NCI-H446 (cell line): ENCODE measurements at regions not wholly inside any gene's neighbourhood (a gene's known extent, or its start where the extent isn't known, plus 50 kb on each side); places are given as distances from the start of the nearest gene placed in this dataset.
"Not testable (repeated sequence)": the region's sequence is repeated elsewhere in the genome, so short reads cannot be mapped to it uniquely, and the experiment has no call there.

Experiments
- DNase-seq, 2 experiments: peaks; one replicate each; lab custom pipeline; 2025; lab: John Stamatoyannopoulos, UW

DNA sequence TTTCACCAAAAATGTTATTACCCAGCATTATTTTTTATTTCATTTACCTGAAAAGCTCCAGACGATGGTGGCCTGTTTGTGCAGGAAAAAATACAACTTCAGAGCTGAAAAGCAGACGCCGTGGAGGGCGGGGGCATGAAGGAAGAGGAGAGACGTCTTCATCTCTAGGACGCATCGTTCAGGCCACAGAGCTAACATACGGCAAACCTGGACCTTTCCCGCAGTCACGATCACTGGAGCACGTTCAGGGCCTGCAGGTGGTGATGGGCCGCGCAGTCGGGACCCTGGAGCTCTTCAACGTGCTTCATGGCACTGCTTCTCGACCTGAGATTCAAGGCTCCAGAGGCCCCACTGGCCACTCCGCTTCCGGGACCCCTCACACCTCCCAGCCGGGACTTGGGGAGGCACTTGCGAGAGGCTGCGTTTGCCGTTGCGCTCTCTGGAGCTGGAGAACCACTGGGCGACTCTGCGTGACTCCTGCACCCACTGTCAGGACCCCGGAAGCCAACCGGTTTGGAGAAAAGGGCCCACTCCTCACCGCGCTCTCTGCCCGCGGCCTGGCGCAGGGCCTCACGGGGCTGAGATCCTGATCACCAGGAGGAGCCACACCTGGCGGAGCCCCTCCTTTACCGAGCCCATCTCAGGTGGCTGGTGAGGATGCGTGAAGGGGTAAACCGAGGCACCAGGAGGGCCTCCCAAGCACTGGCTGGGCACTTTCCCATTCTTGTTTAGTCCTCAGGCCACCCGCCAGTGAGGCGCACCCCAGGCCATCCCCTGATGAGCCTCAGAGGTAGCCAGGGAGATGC lies 164.4 kb upstream of the AFDN start:
- DNase-seq: no peak

DNA sequence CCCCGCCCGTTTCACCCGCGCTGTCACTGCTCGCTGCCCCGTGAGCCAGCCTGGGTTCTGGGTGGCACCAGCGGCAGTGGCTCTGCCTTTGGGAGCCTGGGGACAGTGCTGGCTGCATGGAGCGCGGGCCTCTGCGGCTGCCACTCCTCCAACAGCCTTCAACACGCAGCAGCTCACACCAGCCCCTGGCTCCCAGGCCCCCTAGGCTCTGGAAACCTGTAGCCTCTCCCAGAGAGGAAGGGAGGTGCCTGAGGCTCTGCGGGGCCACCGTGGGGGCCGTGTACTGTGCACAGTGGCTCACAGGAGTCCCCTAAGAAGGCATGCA lies 163.9 kb upstream of the AFDN start:
- DNase-seq: no peak

DNA sequence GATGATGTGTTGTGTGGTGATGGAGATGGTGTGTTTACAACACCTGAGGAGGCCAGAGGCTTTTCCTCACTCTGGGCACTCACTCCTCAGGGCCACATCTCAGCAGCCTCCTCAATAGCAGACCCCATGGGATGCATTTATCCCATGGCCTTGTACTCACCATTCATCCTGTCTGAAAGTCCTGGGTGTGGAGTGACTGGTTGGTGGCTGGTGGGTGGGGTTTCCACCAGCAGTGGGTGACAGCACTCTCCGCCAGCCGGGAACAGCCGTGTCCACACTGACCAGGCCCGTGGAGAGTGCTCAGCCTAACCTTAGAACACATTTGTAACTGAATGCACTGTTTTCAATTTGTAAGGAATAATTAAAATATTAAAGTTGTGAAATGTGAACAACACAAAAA lies 163.4 kb upstream of the AFDN start:
- DNase-seq: no peak

GRCh38 chr6:167663784-167664443 lies 162.8 kb upstream of the AFDN start:
- DNase-seq: no peak

DNA sequence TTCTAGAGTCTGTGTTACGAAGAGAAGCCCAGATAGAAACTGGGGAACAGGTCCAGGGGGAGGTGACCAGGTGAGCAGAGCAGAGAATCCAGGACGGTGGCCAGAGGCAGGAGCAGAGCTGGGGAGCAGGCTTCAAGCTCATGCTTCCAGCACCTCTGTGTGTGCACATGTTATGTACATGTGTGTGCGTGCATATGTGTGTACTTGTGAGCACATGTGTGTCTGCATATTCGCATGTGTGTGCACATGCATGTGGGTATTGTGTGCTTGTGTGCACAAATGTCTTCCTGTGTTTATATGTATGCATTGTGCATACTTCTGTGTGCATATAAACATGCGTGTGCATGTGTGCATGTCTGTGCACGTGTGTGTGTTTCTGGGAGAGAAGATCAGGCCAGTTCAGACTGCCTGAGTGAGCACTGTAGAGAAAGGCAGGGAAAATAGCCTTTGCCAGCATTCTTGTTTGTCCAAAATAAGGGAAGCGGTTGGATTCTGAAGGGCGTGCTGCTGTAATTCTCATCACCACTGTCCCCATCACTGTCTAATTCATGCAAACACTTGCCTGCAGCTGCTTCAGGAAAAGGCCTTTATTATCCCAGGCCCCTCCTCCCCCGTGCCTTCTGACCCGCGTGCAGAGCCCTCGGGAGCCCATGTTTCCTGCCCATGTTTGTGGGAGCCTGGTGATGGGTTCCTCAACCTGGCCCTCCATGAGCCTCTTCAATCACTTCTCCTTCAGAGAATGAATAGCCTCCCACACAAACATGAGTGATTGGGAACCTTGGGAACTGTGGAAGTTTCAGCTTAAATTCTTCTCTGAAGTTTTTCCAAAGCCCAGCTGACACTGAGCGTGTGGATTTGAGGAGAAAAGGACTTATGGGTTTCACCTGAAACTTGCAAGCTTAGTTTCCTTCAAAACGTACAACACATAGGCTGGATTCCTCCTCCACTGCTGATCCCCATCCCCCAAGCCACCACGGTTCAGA lies 161.7 kb upstream of the AFDN start:
- DNase-seq: no peak

GRCh38 chr6:167665698-167666330 lies 160.9 kb upstream of the AFDN start:
- no peak for DNase-seq

GRCh38 chr6:167666571-167667203 lies 160.0 kb upstream of the AFDN start:
- no peak for DNase-seq

- no peak for DNase-seq
These were observed 159.3 kb upstream of the AFDN start for GRCh38 chr6:167667204-167668018.

- DNase-seq: no peak
These were observed 158.5 kb upstream of the AFDN start for GRCh38 chr6:167668019-167668753.

GRCh38 chr6:167668754-167669552 lies 157.8 kb upstream of the AFDN start:
- DNase-seq: no peak

DNA sequence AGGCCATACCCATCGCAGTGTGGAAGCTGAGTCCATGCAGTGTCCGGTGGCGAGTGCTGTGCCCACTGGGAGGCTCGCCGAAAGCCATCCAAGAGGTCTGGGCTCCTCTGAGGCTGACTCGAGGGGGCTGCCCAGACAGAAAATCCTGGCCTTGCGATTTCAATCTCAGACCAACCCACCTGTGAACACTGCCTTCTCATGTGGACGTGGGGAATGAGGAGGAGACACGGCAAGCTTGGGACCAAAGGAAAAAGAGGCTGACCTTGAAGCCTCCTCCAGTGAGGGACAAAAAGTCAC lies 157.2 kb upstream of the AFDN start:
- no peak for DNase-seq

DNA sequence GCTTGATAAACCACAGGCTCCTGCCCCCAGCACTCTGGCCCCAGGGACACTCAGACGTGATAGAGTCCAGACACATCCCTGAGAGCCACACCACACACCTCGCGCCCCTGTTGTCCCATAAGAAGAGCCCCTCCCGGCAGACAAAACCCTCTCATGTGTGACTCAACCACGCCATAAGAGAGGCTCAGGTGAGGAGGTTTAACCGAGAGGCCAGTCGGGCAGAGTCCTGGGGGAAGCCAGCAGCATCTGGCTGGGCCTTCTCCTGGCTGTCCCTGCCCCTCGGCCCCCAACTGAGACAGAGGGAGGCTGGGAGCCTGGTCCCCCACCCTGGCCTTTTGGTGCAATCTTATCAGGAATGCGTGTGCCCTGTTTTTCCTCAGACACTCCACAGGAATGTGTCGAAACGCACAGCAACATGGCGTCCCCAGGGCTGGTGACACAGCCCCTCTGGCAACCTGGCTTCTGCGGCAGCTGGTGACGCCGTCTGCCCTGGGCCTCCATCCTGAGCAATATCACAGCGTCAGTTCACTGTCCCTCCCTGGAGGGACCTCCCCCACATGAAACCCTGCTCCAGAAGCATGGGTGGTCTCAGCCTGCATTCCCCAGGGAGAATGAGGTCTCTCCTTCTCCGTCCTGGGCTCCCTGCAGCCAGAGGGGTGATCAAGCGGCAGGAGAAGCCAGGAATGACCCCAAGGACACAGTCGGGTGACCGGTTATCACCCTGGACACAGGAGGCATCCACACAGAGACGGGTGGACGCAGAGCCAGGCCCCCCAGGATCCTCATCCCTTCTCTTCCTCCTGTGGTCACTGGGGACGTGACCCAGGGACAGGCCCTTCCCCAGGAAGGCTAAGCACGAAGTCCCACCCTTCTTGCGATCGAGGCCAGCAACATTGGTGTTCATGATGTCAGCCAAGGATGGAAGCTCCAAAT lies 156.6 kb upstream of the AFDN start:
- no peak for DNase-seq

DNA sequence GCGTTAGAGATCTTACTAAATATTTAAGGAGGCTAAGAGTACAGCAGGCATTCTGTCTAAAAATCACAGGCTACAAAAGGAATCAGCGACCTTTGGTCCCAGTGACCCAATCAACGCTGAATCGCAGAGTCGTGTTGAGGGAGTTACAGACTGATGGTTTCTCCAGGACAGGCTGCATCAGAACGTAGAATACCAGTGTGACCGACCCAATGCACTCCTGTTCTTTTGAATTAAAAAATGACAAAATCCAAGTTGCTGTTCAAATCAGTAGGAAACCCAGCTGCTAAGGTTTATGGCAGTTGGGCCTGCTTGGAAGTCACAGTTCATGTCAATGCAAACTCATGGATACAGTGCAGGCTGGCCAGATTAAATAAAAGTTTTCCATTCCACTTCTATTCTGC lies 155.8 kb upstream of the AFDN start:
- no peak for DNase-seq

- DNase-seq: not testable (repeated sequence)
These were observed 155.2 kb upstream of the AFDN start for GRCh38 chr6:167671379-167671976.

GRCh38 chr6:167671977-167672687 lies 154.6 kb upstream of the AFDN start:
- no peak for DNase-seq

GRCh38 chr6:167672738-167673137 lies 154.0 kb upstream of the AFDN start:
- DNase-seq: no peak

GRCh38 chr6:167673946-167674345 lies 152.8 kb upstream of the AFDN start:
- no peak for DNase-seq
